ENCODE measurements at regions not wholly inside any gene's neighbourhood (a gene's known extent, or its start where the extent isn't known, plus 50 kb on each side); places are given as distances from the start of the nearest gene placed in this dataset.

DNA sequence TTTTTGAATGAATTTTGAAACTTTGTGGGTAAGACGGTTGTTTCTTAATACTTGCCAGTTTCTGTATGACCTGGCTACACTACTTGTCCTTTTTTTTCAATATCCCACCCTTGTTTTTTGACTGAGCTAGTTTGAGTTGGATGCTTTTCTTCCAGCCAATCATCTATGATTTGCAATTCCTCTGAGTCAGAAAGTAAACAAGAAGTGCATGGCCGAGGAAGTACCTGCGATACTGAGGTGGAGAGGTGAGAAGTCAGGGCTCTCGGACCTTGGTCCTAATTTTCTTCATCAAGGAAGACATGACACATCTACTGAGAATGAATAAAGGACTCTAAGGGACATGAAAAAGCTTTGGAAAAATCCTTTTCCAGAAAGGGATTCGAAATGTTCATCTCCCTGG lies 185.7 kb downstream of the LINC00237 start:
- TF ChIP-seq JUND (IDR thresholded peaks at IDR 0.05; ENCODE audit: low read depth), result no peak
- in situ Hi-C loops (cut with HindIII; ENCODE audit: low pct_unique_long_range_greater_than_20kb, low sequenced_read_pairs), result no loop called here
- no peak for DNase-seq (ENCODE audit: low read depth in 1 of 2, low spot score in 1 of 2)

DNA sequence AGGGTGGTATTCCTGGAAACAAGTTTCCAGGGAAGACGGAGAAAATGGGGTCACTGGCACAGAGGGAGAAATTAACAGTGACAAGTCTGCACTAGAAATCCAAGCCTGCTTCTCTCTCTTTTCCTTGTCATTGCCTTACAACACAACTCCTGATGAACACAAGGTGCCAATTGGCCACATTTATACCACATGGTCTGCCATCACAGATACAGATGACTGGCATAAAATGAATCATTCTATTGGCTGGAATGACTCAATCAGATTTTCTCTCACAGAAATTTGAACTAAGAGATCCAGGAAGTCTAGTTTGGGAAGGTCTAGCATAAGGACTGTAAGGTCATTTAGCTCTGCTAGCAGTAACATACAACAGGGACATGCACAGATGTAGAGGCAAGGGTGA lies 190.3 kb downstream of the LINC00237 start:
- no peak for TF ChIP-seq JUND (IDR thresholded peaks at IDR 0.05; ENCODE audit: low read depth)
- DNase-seq (ENCODE audit: low read depth in 1 of 2, low spot score in 1 of 2), result no peak
- in situ Hi-C loops (cut with HindIII; ENCODE audit: low pct_unique_long_range_greater_than_20kb, low sequenced_read_pairs), result no loop called here

DNA sequence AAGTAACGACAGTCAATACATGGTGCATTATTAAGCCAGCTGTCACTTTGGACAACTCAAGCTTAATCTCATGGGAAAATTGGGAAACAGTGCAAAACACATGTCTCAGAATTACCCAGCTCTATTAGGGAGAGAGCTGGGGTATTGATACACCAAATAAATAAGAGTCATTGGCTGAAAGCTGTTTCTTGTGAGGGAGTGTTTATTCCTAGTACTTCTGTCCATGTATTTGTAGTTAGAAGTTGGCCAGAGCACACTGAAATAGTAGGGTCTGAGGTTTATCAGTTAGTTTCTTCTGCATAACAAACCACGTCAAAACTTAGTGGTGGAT lies 192.0 kb upstream of the RALGAPA2 start:
- no peak for TF ChIP-seq JUND (IDR thresholded peaks at IDR 0.05; ENCODE audit: low read depth)
- in situ Hi-C loops (cut with HindIII; ENCODE audit: low pct_unique_long_range_greater_than_20kb, low sequenced_read_pairs), result no loop called here

DNA sequence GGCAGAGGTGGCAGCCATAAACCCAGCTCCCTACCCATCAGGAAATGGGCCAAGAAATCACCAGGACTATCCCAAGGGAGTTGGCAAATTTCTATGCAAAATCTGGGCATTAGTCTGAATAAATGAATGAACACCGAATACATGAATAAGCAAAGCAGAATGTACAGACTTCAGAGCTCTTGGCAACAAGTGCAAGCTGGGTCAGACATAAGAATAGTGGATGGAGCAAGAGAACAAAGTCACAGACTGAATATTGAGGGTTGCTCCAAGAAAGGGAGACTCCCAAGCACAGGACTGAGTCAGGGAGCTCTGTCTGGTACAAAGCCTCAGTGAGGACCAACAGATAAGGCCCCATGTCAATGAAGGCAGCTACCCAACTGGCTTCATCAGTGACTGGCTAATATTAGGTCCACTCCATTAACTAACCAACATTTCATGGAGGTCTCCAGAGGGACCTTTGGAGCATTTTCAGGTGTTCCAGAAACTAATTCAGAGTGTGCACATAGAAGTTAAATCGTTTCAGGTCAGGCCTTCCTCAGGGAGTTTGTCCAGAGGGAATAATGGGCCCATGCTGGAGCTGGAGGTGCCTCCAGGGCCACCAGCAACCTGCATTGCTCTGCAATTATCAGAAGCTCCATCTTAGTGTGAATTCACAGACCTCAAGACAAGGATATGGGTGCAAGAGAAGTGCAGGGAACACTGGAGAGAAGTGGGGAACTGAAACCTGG lies 191.5 kb upstream of the RALGAPA2 start:
- DNase-seq (ENCODE audit: low read depth in 1 of 2, low spot score in 1 of 2), result no peak
- TF ChIP-seq JUND (IDR thresholded peaks at IDR 0.05; ENCODE audit: low read depth), result no peak
- in situ Hi-C loops (cut with HindIII; ENCODE audit: low pct_unique_long_range_greater_than_20kb, low sequenced_read_pairs), result no loop called here

More for the DNA sequence above, 192.0 kb upstream of the RALGAPA2 start:
- no peak for DNase-seq (ENCODE audit: low read depth in 1 of 2, low spot score in 1 of 2)

DNA sequence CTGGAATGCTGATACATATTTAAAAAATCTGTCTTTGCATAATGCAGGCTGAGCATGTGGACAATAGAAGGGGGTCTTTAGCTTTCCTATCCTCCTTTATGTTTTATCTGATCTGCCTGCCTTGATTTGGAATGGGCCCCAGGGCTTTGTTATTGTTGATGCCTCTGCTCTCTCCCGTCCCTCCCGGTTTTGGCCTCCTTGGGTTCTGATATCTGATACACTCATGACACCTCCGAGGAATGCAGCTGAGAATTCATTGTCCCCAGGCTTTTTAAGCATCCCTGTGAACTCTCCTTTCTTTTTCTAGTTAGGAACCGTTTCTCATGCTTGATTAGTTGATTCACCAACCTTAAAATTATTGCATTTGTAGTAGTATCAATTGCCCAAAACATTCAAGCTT lies 185.5 kb upstream of the RALGAPA2 start:
- DNase-seq (ENCODE audit: low read depth in 1 of 2, low spot score in 1 of 2), result no peak
- no peak for TF ChIP-seq JUND (IDR thresholded peaks at IDR 0.05; ENCODE audit: low read depth)
- in situ Hi-C loops (cut with HindIII; ENCODE audit: low pct_unique_long_range_greater_than_20kb, low sequenced_read_pairs), result no loop called here

DNA sequence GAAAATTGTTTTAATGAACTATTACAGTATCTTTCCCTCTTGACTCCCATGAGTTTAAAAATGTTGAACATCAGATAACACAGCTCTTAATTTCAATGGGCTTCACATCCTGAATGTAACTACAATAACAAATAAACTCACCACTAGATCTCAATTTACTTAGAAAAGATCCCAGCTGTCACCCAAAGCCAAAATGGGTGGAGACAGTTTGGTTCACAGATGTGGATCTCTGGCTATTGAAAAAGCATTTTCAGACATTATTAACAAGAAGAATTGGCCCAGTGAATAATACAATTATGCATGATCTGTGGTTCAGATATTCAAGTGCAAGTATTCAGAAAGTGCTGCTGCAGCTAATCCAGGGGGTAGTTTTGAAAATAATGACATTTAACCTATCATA lies 184.7 kb upstream of the RALGAPA2 start:
- no peak for DNase-seq (ENCODE audit: low read depth in 1 of 2, low spot score in 1 of 2)
- in situ Hi-C loops (cut with HindIII; ENCODE audit: low pct_unique_long_range_greater_than_20kb, low sequenced_read_pairs), result no loop called here
- no peak for TF ChIP-seq JUND (IDR thresholded peaks at IDR 0.05; ENCODE audit: low read depth)

DNA sequence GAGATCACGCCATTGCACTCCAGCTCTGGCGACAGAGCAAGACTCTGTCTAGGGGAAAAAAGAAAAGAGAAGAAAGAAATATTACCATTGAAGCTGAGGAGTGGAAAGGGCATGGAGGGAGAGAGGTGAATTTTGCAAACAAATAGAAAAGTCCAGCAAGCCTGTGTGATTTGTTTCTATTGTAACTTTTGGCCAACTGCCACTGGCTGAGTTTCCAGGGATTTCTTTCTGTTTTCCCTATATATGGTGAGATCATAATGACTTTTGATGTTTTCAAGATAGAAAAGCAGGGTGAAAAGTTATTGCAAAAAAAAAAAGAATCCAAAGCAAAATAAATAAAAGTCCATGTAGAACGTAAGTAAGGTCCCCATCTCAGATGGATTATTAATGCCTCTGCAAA lies 184.2 kb upstream of the RALGAPA2 start:
- in situ Hi-C loops (cut with HindIII; ENCODE audit: low pct_unique_long_range_greater_than_20kb, low sequenced_read_pairs), result no loop called here
- no peak for TF ChIP-seq JUND (IDR thresholded peaks at IDR 0.05; ENCODE audit: low read depth)
- no peak for DNase-seq (ENCODE audit: low read depth in 1 of 2, low spot score in 1 of 2)

DNA sequence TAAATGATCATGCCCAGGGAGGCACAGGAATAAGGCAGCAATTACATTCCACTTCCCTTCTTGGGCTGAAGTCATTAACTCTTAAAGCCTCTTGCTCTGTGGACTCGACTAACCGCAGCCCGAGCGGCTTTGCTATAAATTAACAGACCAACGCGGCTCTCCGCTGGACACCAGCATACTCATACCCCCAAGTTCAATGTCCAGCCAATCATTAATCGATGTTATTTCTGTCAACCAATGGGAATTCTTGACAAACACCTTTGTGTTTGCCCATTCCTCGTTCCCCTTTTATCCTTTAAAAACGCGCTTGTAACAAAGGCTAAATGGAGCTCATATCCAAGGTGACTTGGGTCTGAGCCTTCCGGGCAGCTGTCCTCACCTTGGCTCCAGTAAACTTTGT lies 183.1 kb upstream of the RALGAPA2 start:
- DNase-seq (ENCODE audit: low read depth in 1 of 2, low spot score in 1 of 2), result no peak
- in situ Hi-C loops (cut with HindIII; ENCODE audit: low pct_unique_long_range_greater_than_20kb, low sequenced_read_pairs), result no loop called here
- TF ChIP-seq JUND (IDR thresholded peaks at IDR 0.05; ENCODE audit: low read depth), result no peak

DNA sequence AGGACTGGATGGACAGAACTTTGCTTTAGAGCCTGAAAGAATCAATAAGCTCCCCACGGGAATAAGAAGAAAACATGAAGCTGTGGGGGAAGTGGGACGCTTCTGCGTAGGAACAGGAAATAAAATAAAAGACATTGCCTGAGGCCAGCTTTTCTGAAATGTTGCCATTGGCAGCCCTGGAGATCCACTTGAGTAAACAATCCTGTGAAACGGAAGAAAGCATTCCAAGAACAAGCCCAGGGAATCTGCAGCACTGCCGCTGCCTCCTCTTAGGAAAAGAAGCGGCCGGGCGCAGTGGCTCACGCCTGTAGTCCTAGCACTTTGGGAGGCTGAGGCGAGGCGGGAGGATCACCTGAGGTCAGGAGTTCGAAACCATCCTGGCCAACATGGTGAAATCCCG lies 182.3 kb upstream of the RALGAPA2 start:
- in situ Hi-C loops (cut with HindIII; ENCODE audit: low pct_unique_long_range_greater_than_20kb, low sequenced_read_pairs), result no loop called here
- peak in 1 of 2 experiments; percentile 52 for DNase-seq (ENCODE audit: low read depth in 1 of 2, low spot score in 1 of 2)
- no peak for TF ChIP-seq JUND (IDR thresholded peaks at IDR 0.05; ENCODE audit: low read depth)

DNA sequence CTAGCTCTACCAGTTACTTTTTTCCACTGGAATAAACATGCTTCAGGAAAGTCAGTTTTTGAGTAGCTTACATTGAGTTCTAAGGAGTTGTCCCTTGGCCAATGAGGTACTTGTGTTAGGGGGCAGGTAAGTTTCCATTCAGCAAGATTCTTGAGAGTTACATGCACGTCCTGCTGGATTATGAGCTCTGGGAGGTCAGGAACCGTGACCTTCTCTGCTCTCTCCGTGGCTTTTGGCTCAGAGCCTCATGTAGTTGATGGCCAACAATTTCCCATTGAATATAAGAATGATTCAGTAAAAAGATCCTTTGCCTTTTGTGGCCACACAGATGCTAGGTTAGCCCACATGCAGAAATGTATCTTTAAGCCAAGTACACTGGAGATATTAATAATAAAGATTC lies 181.8 kb upstream of the RALGAPA2 start:
- TF ChIP-seq JUND (IDR thresholded peaks at IDR 0.05; ENCODE audit: low read depth), result no peak
- DNase-seq (ENCODE audit: low read depth in 1 of 2, low spot score in 1 of 2), result peak in 1 of 2 experiments; percentile 14
- in situ Hi-C loops (cut with HindIII; ENCODE audit: low pct_unique_long_range_greater_than_20kb, low sequenced_read_pairs), result no loop called here

DNA sequence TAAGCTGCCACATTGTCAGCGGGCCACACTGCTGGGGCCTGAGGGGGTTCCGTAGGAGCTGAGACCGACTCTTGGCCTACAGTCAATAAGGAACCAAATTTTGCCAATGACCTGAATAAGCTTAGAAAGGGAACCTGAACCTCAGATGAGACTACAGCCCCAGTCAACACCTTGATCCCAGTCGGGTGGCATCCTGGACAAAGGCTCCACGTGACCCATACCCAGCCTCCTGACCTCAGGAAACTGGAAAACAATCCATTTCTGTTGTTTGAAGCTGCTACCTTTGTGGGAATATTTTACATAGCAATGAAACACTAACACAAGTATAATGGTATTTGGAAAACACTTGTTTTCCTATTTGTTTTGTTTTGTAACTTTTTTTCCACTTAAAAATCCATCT lies 179.9 kb upstream of the RALGAPA2 start:
- no peak for TF ChIP-seq JUND (IDR thresholded peaks at IDR 0.05; ENCODE audit: low read depth)
- in situ Hi-C loops (cut with HindIII; ENCODE audit: low pct_unique_long_range_greater_than_20kb, low sequenced_read_pairs), result no loop called here
- DNase-seq (ENCODE audit: low read depth in 1 of 2, low spot score in 1 of 2), result no peak

DNA sequence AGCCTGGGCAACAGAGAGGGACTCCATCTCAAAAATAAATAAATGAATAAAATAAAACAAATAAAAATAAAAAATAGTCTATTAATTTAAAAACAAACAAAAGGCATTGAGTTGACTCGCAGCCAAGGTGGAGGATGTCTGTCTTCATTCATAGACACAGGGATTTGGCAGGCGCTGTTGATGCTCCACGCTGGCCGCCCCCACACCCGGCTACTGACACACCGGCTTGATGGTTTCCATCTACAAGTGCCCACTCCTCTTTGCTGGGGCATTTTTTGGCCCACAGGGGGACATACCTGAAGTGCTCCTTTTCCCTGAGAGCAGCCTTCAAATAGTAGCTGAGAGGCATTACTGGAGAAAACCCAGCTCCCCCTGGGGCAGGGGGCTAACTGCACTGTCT lies 178.3 kb upstream of the RALGAPA2 start:
- TF ChIP-seq JUND (IDR thresholded peaks at IDR 0.05; ENCODE audit: low read depth), result no peak
- in situ Hi-C loops (cut with HindIII; ENCODE audit: low pct_unique_long_range_greater_than_20kb, low sequenced_read_pairs), result no loop called here
- no peak for DNase-seq (ENCODE audit: low read depth in 1 of 2, low spot score in 1 of 2)

DNA sequence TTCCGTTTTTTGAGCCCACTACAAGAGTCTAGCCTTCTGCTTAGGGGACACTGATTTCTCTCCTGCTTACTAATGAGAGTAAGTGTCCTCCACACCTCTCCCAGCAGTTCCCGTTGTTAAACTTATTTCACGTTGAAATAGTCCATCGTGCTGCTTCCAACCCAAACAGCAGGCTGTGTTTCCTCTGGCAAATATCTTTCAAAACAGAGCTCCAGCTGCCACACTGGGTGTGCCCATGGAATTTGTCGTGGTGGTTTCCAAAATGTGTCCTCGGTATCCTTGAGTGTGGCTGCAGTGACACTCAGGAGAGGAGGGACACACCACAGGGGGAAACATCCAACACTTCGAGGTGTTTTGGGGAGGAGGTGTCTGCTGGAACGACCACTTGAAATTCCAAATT lies 176.5 kb upstream of the RALGAPA2 start:
- TF ChIP-seq JUND (IDR thresholded peaks at IDR 0.05; ENCODE audit: low read depth), result no peak
- in situ Hi-C loops (cut with HindIII; ENCODE audit: low pct_unique_long_range_greater_than_20kb, low sequenced_read_pairs), result no loop called here
- DNase-seq (ENCODE audit: low read depth in 1 of 2, low spot score in 1 of 2), result no peak

DNA sequence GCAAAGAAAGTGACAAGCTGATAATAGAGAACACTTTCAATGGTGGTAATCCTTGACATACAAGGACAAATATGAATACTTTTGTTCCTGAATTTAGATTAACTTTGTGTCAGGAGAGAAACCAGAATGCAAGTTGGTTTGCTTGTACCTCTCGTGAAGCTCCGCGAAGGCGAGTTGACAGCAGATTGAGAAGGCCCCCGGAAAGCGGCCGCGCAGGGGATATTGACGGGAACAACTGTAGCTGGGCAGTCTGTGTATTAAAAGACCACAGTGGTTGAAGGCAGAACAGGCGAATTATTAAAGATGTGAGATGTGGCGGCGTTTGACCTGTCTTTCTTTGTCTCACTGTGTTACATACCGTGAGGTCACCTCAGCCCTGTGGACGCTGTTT lies 175.8 kb upstream of the RALGAPA2 start:
- no peak for TF ChIP-seq JUND (IDR thresholded peaks at IDR 0.05; ENCODE audit: low read depth)
- DNase-seq (ENCODE audit: low read depth in 1 of 2, low spot score in 1 of 2), result no peak
- in situ Hi-C loops (cut with HindIII; ENCODE audit: low pct_unique_long_range_greater_than_20kb, low sequenced_read_pairs), result no loop called here

Data from T47D (cell line).